Breast epithelium (tissue), 4 donors: ENCODE measurements at regions not wholly inside any gene's neighbourhood (a gene's known extent, or its start where the extent isn't known, plus 50 kb on each side); places are given as distances from the start of the nearest gene placed in this dataset.

ENCODE experiments used
- DNase-seq, 2 donors: peaks; one replicate each; pipeline ENCODE4 v3.0.0-alpha.2; 2019; ENCODE audit warnings: low spot score in 2 of 2
- H3K27ac ChIP-seq, 2 donors: fragments of 200-600 bp; sonication (generic) in 1 of 2; one replicate each; pipeline ENCODE4 v1.5.1; 2016 to 2019; ENCODE audit warnings: mild to moderate bottlenecking in 1 of 2
- H3K27me3 ChIP-seq, 2 donors: fragments of 200-600 bp; sonication (generic) in 1 of 2; one replicate each; pipeline versions ENCODE4 v1.5.1 to v1.6.0; 2017 to 2019; ENCODE audit warnings: control low read depth in 1 of 2, mild to moderate bottlenecking in 1 of 2
- H3K36me3 ChIP-seq: fragments of 200-600 bp; one replicate; pipeline ENCODE4 v1.5.1; 2019
- H3K4me1 ChIP-seq, 2 donors: fragments of 200-600 bp; sonication (generic); one replicate each; pipeline ENCODE4 v1.5.1; 2016 to 2019; ENCODE audit warnings: control low read depth in 1 of 2
- H3K4me3 ChIP-seq, 3 donors: fragments of 200-600 bp; sonication (generic); 1 replicate in 2 of 3; 2 replicates in 1 of 3; pipeline ENCODE4 v1.5.1; 2016 to 2019; ENCODE audit warnings: mild to moderate bottlenecking in 3 of 3, moderate library complexity in 2 of 3
- H3K9me3 ChIP-seq, 2 donors: fragments of 200-600 bp; sonication (generic) in 1 of 2; one replicate each; pipeline ENCODE4 v1.5.1; 2016 to 2019; ENCODE audit warnings: control low read depth in 1 of 2
- CTCF ChIP-seq, 3 donors: fragments of 450-650 bp; IDR thresholded peaks; one replicate each; pipeline ENCODE4 v1.5.1; 2016 to 2017; ENCODE audit warnings: antibody characterized with exemption in 3 of 3, mild to moderate bottlenecking in 3 of 3, moderate library complexity in 3 of 3
- POLR2A ChIP-seq: fragments of 450-650 bp; IDR thresholded peaks from one replicate; pipeline ENCODE4 v1.6.1; 2016; ENCODE audit warnings: antibody characterized with exemption, mild to moderate bottlenecking, moderate library complexity
- POLR2AphosphoS5 ChIP-seq, 3 donors: sonication (generic); formaldehyde crosslinking; IDR thresholded peaks; one replicate each; pipeline ENCODE4 v1.6.1; 2017; ENCODE audit warnings: antibody characterized with exemption in 3 of 3
- intact Hi-C: fragments of 100-400 bp; cut with DNase I; formaldehyde crosslinking; loops from one replicate; pipeline ENCODE4 v1.15.1; 2023; ENCODE audit warnings: low total_unique reads

GRCh38 chr1:106876384-106876783 is 180.1 kb upstream of the PRMT6 start:
- TF ChIP-seq CTCF (IDR thresholded peaks at IDR 0.05) (no peak), POLR2AphosphoS5 (IDR thresholded peaks at IDR 0.05) (no peak), POLR2A (no peak)
- H3K9me3 ChIP-seq: peaks cover 0 to 12% of the 10 kb centered on the region in 2 donors
- no peaks in the 10 kb centered on the region for H3K4me1 ChIP-seq
- DNase-seq: no peak
- no peak overlapping the region for H3K4me3 ChIP-seq
- no peaks in the 10 kb centered on the region for H3K27me3 ChIP-seq
- intact Hi-C loops: no loop called here
- H3K27ac ChIP-seq: no peak overlapping the region
- no peaks in the 10 kb centered on the region for H3K36me3 ChIP-seq

- Histone ChIP-seq H3K27ac (no peak overlapping the region), H3K27me3 (no peaks in the 10 kb centered on the region), H3K9me3 (no peaks in the 10 kb centered on the region), H3K4me1 (no peaks in the 10 kb centered on the region), H3K4me3 (no peak overlapping the region), H3K36me3 (no peaks in the 10 kb centered on the region)
- no peak for TF ChIP-seq CTCF (IDR thresholded peaks at IDR 0.05)
- TF ChIP-seq POLR2A: no peak
- TF ChIP-seq POLR2AphosphoS5 (IDR thresholded peaks at IDR 0.05): no peak
- intact Hi-C loops: no loop called here
- peak in 1 of 2 donors; percentile 35 for DNase-seq
Observed at GRCh38 chr1:106879538-106879937, 176.9 kb upstream of the PRMT6 start.

GRCh38 chr1:106880226-106880625 is 176.2 kb upstream of the PRMT6 start:
- Histone ChIP-seq H3K27me3 (no peaks in the 10 kb centered on the region), H3K27ac (no peak overlapping the region), H3K4me3 (no peak overlapping the region), H3K9me3 (no peaks in the 10 kb centered on the region), H3K4me1 (no peaks in the 10 kb centered on the region), H3K36me3 (no peaks in the 10 kb centered on the region)
- intact Hi-C loops: no loop called here
- TF ChIP-seq POLR2AphosphoS5 (IDR thresholded peaks at IDR 0.05) (no peak), CTCF (IDR thresholded peaks at IDR 0.05) (no peak), POLR2A (no peak)
- no peak for DNase-seq

GRCh38 chr1:106883208-106883607 is 173.3 kb upstream of the PRMT6 start:
- intact Hi-C loops: no loop called here

GRCh38 chr1:106889059-106889458 is 167.4 kb upstream of the PRMT6 start:
- Histone ChIP-seq H3K36me3 (no peaks in the 10 kb centered on the region), H3K4me3 (no peak overlapping the region), H3K9me3 (no peaks in the 10 kb centered on the region), H3K27me3 (no peaks in the 10 kb centered on the region), H3K27ac (no peak overlapping the region), H3K4me1 (no peaks in the 10 kb centered on the region)
- no peak for TF ChIP-seq CTCF (IDR thresholded peaks at IDR 0.05)
- no peak for TF ChIP-seq POLR2A
- TF ChIP-seq POLR2AphosphoS5 (IDR thresholded peaks at IDR 0.05): no peak
- no peak for DNase-seq
- intact Hi-C loops: loop anchor here (5.0 kb wide), 1 partner anchor 1217 kb away; no protein-coding TSS in a partner anchor

More at GRCh38 chr1:106883208-106883607, 173.3 kb upstream of the PRMT6 start:
- DNase-seq: no peak
- Histone ChIP-seq H3K4me1 (no peaks in the 10 kb centered on the region), H3K36me3 (no peaks in the 10 kb centered on the region), H3K9me3 (no peaks in the 10 kb centered on the region), H3K27ac (no peak overlapping the region), H3K4me3 (no peak overlapping the region), H3K27me3 (no peaks in the 10 kb centered on the region)
- TF ChIP-seq POLR2AphosphoS5 (IDR thresholded peaks at IDR 0.05) (no peak), CTCF (IDR thresholded peaks at IDR 0.05) (no peak), POLR2A (no peak)
